ENCODE measurements at regions not wholly inside any gene's neighbourhood (a gene's known extent, or its start where the extent isn't known, plus 50 kb on each side); places are given as distances from the start of the nearest gene placed in this dataset.

- no peak overlapping the region for H3K4me3 ChIP-seq (replicated peaks in 1 of 2; ENCODE audit: low read depth in 2 of 2, low read length in 2 of 2)
- TF ChIP-seq CTCF (IDR thresholded peaks at IDR 0.05; ENCODE audit: low read depth, low read length), result no peak
- no peak for DNase-seq (ENCODE audit: low read depth in 2 of 2)
Observed at GRCh38 chr9:38240051-38240450, 152.5 kb upstream of the ALDH1B1 start.

GRCh38 chr9:38235244-38235643, 157.3 kb upstream of the ALDH1B1 start:
- no peak for DNase-seq (ENCODE audit: low read depth in 2 of 2)
- no peak overlapping the region for H3K4me3 ChIP-seq (replicated peaks in 1 of 2; ENCODE audit: low read depth in 2 of 2, low read length in 2 of 2)
- no peak for TF ChIP-seq CTCF (IDR thresholded peaks at IDR 0.05; ENCODE audit: low read depth, low read length)

GRCh38 chr9:38234479-38235170, 157.9 kb upstream of the ALDH1B1 start:
- no peak for TF ChIP-seq CTCF (IDR thresholded peaks at IDR 0.05; ENCODE audit: low read depth, low read length)
- H3K4me3 ChIP-seq (replicated peaks in 1 of 2; ENCODE audit: low read depth in 2 of 2, low read length in 2 of 2), result no peak overlapping the region
- no peak for DNase-seq (ENCODE audit: low read depth in 2 of 2)

DNA sequence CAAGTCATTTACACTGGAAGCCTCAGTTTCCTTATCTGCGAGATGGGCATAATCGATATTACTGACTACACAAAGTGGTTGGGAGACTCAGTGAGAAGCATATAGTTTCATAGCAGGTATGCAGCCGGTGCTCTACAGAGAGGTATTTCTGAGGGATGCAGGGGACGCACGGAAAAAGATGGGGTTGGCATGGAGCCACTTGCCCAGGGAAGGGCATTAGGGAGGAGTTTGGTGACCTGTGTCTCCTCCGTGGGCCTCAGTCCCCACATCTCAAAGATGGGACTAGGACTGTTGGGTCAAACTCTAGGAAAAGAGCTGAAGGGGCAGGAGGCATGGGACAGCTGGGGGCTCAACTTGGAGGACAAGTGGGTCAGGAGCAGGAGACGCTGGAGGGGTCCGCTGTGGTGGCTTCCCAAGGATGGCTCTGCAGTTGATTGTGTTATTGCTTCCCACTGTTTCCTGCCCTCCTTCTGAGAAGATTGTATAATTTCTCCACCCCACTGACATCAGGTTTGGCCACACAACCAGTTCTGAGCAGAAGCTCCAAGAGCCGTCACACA, 158.6 kb upstream of the ALDH1B1 start:
- H3K4me3 ChIP-seq (replicated peaks in 1 of 2; ENCODE audit: low read depth in 2 of 2, low read length in 2 of 2), result no peak overlapping the region
- DNase-seq (ENCODE audit: low read depth in 2 of 2), result no peak
- TF ChIP-seq CTCF (IDR thresholded peaks at IDR 0.05; ENCODE audit: low read depth, low read length), result no peak

GRCh38 chr9:38233343-38233742, 159.2 kb upstream of the ALDH1B1 start:
- H3K4me3 ChIP-seq (replicated peaks in 1 of 2; ENCODE audit: low read depth in 2 of 2, low read length in 2 of 2), result no peak overlapping the region
- TF ChIP-seq CTCF (IDR thresholded peaks at IDR 0.05; ENCODE audit: low read depth, low read length), result no peak
- no peak for DNase-seq (ENCODE audit: low read depth in 2 of 2)

GRCh38 chr9:38232895-38233294, 159.6 kb upstream of the ALDH1B1 start:
- TF ChIP-seq CTCF (IDR thresholded peaks at IDR 0.05; ENCODE audit: low read depth, low read length), result no peak
- DNase-seq (ENCODE audit: low read depth in 2 of 2), result no peak
- H3K4me3 ChIP-seq (replicated peaks in 1 of 2; ENCODE audit: low read depth in 2 of 2, low read length in 2 of 2), result no peak overlapping the region

Data from cardiac fibroblast (primary cell).